ENCODE measurements at regions not wholly inside any gene's neighbourhood (a gene's known extent, or its start where the extent isn't known, plus 50 kb on each side); places are given as distances from the start of the nearest gene placed in this dataset.
"Not testable (repeated sequence)": the region's sequence is repeated elsewhere in the genome, so short reads cannot be mapped to it uniquely, and the experiment has no call there.

GRCh38 chr16:79881107-79881506, 280.6 kb upstream of the MAF start:
- DNase-seq: not testable (repeated sequence)

DNA sequence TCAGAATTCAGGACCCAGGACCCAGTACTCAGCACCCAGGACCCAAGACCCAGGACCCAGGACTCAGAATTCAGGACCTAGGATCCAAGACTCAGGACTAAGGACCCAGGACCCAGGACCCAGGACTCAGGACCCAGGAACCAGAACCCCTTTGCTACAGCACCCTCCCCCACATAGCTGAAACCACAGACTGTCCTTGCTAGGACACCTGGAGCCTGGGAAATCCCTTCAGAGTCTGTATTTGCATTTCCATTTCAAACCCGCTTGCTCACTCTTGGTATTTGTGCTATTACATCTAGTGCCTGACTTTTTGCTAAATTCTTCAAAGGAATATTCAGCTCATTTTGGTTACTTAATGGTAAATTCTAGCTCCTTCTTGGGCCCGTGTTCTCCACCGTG, 275.8 kb upstream of the MAF start:
- no peak for DNase-seq

DNA sequence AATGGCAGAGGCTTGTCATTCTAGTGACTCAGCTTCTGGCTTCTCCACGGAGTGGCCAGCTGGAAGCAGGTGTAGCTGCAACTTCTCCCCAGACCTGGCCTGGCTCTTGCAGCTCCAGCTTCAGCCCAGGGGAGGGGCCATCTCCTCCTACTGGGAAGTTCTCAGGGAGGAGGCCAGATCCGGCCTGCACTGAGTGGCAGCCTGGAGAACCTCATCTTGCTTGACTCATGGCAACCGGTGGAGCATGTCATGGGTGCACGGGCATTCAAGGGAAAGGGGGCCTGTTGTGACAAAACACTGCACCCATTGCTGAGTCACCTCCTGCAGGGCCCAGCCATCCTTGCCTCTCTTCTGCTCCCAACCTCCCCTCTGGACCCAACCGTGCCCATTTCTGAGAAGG, 273.9 kb upstream of the MAF start:
- no peak for DNase-seq

GRCh38 chr16:79873825-79874224, 273.3 kb upstream of the MAF start:
- DNase-seq: no peak

- no peak for DNase-seq
These were observed 271.4 kb upstream of the MAF start for GRCh38 chr16:79871906-79872305.

DNA sequence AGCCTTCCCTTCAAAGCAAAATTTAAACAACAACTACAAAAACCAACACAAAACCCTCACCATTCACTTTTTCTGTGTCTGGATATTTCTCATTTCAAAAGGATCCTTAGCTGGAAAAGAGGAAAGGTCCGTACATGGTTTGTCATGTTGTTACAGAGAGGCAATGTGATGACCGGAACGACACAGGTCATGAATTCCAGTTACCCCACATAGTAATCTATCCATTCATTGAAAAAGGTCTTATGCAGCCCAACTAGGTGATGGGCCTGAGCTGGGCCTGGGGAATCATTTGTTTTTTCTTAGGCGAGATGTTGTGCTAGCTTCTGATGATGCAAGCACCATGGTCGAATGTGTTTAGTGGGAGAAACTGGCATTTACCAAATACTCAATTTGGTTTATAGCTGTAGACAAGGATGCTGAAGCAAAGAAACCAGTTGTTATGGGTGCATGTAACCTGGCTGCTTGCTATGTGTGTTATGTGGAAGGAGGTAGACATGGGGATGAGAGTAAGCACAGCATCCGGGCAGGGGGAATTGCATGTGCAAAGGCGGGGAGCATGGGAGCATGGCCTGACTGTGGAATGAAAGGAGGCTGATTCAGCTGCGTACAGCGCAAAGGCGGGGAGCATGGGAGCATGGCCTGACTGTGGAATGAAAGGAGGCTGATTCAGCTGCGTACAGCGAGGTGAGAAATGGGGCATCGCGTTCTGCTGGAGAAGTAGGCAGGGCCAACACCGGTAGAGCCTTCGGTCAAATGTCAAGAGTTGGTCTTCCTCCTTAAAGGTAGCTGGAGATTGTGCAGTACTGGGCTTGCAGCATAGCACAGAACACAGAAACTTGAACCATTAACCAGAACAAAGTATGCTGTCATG, 269.7 kb upstream of the MAF start:
- DNase-seq: no peak

GRCh38 chr16:79869304-79870015, 268.9 kb upstream of the MAF start:
- no peak for DNase-seq

DNA sequence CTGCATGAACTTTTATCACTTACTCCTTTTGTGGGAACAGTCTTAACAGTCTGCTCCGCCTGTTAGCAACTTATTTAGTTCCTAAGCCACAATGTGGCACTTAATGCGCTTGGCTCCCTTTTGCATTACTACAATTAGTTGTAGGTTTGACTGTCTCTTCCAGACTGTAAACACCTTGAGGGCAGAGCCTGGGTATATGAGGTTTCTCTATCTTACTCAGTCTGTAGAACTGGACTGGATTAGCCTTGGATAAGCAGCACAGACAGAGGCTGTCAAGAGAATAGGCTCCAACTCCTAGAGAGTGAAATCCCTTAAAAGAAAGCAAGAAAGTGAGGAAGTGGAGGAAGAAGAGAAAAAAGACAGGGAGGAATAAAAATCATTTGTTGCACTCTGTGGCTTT, 268.3 kb upstream of the MAF start:
- DNase-seq: no peak

DNA sequence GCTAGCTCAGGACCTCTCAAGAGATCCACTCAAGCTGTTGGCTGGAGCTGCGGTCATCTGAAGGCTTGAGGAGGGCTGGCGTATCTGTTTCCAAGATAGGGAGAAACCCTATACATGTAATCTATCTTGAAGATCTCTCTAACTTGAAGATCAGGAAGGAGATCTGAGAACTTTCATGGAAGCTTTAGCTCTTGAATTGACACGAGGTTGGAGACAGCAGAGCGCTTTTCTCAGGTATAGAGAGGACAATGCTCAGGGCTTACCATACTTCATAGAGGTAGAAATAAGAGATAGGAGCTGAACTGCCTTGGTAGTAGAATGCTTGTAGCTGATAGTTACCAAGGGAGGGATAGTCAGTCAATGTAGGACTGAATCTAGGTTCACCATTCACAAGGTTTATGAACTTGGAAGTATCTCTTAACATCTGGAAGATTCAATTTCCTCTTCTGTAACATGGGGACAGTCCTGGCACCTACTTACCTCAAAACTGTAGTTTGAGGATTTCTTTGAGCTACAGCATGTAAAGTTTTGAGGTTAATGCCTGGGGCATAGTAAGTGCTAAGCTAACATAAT, 267.0 kb upstream of the MAF start:
- DNase-seq: no peak

- no peak for DNase-seq
These were observed 265.4 kb upstream of the MAF start for GRCh38 chr16:79865918-79866317.

DNA sequence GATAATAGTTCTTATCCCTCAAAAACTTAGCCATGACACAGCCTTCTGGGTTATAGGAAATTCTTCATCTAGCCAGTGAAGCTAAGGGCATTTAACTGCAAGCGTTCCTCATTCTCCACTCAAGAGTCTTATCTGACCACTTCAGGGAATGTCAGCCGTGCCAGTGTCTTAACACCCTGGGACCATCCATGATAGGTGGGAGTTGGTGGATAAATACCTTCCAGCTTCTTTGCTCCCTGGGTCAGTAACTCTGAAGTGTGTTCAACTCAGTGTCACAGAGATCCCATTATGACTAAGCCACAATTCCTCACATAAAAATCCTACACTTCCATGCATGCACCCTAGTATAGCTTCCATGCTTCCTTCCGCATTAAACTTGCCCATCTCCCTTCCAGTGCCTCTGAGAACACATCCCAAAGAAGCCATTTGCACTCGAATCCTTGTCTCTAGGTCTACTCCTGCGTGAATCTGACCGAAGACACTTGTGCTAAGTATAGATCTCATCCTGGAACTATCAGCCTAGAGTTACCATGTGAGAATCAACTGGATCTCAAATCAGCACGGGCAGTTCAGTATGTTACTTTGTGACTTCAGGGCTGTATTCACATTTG, 264.3 kb upstream of the MAF start:
- no peak for DNase-seq

GRCh38 chr16:79864032-79864780, 263.7 kb upstream of the MAF start:
- no peak for DNase-seq

DNA sequence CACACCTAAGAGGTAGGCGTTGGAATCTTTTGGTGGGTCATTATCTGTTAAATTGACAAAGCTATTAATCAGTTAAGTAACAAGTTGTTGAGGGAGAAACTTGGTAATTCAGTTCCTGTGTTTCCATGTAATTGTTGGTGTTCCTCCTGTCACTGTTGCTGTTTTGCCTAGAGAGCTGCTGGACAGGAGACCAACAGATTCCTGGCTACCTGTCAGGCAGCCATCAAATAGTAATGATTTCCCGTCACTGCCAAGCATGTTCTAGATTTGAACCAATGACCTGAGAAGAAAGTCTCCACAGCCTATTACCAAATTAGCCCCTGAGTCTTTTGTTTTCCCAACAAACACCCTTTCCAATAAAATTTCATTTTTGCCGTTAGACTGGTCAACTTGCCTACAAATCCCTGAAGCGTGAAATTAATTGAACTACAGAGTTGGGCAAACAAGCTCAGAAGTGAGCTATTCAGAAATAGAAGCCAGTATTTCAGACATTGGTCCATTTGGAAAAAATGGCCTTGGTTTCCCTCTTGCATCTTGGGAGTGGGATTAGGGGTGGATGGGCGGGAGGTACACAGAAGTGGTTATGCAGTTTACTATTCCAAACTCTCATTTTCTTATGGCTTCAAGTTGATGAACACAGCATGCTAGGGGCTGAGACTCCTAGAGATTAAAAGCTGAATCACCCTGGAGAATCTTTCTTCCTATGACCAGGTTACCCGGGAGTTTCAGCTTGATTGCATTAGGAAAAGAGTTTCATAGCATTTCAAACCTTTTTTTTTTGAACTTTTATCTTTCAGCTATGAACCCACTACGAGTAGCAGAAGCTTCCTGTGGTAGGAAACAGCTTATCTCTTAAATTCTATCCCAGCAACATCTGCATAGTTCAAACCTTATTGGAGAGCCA, 262.8 kb upstream of the MAF start:
- no peak for DNase-seq

- DNase-seq: no peak
These were observed 262.1 kb upstream of the MAF start for GRCh38 chr16:79862601-79863000.

- no peak for DNase-seq
These were observed 256.0 kb upstream of the MAF start for GRCh38 chr16:79856581-79856980.

GRCh38 chr16:79850348-79850747, 249.8 kb upstream of the MAF start:
- no peak for DNase-seq

GRCh38 chr16:79849119-79849518, 248.6 kb upstream of the MAF start:
- no peak for DNase-seq

DNA sequence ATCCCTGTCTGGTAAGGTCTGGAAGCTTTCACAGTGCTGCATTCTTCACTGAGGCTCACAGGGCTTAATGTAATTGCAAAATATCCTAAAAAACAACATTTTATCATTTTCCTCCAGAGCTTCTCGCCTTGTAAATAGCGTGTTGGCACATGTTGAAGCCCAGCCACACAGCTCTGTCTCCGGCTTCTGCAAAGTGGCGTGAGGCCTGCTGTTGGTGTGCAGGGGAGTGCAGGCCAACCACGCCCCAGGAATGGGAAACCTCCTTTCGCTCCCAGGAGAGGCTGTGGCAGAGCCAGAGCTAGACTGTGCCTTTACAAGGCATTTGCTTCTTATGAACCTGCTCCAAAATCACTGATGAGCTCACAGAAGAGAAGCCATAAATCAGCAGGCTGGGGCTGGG, 248.2 kb upstream of the MAF start:
- no peak for DNase-seq

DNA sequence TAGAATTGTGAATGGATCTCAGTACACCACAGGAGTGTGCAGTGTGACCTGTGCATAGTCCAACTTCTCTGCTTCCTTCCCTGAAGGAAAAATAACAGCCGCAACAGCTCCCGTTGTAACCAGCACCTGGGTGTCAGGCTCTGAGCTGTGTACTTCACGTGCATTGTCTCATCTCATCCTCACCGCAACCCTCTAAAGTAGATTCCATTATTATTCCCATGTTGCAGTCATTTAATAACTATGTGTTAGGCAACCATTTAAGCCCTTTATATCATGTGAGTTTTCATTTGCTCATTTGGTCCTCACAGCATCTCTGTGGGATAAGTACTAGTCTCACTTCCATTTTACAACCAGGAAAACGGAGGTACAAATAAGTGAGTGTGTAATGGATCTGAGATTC, 247.0 kb upstream of the MAF start:
- DNase-seq: no peak

DNA sequence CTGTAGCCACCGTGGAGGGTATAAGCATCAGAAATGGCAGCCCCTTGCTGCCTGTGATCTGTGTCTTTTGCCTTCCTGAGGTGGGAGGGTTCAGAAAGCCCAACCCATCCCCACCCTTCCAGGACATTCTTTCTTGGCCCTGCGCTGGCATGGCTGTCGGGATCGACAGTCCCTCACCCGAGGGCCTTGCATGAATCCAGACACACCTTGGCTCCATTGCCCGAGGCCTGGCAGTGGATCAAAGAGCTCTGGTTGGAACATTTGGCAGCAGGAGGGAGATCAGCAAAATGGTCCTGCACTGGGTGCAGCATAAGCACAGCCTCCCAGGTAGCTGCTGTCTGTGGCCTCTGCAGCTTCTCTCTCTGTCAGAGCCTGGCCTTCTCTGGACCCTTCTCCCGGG, 246.6 kb upstream of the MAF start:
- no peak for DNase-seq

- no peak for DNase-seq
These were observed 245.2 kb upstream of the MAF start for GRCh38 chr16:79845734-79846135.

Data from retina (tissue), 1 donor.